GM12872 (cell line): ENCODE measurements at regions not wholly inside any gene's neighbourhood (a gene's known extent, or its start where the extent isn't known, plus 50 kb on each side); places are given as distances from the start of the nearest gene placed in this dataset.

Experiments used
- TF ChIP-seq, protein P1 (sequence below): IDR thresholded peaks from 3 replicates; pipeline ENCODE4 v1.5.1; 2011; ENCODE audit warnings: low read depth, mild to moderate bottlenecking, low read length, moderate library complexity; ENCODE audit not compliant: insufficient read depth

DNA sequence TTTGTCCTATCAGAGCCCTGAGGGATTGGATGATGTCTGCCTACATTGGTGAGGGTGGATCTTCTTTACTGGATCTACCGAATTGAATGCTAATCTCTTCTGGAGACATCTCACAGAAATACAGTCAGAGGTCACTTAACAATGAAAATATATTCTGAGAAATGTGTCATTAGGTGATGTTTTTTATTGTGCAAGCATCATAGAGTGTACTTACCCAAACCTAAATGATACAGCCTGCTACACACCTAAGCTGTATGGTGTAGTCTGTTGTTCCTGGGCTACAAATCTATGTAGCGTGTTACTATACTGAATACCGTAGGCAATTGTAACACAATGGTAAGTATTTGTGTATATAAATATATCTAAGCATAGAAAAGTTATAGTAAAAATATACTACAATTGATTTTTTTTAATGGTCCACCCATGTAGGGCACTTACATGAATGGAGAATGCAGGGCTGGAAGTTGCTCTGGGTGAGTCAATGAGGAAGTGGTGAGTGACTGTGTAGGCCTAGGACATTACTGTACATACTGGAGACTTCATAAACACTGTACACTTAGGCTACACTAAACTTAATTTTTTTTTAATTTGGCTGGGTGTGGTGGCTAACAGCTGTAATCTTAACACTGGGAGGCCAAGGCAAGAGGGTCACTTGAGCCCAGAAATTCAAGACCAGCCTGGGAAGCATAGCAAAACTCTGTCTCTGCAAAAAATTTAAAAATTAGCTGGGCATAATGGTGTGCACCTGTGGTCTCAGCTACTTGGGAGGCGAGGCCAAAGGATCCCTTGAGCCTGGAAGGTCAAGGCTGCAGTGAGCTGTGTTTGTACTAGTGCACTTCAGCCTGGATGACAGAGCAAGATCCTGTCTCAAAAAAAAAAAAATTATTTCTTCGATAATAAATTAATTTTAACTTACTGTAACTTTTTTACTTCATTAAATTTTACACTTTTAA lies 226.3 kb upstream of the UBE2E3 start:
- TF ChIP-seq, protein P1, sequence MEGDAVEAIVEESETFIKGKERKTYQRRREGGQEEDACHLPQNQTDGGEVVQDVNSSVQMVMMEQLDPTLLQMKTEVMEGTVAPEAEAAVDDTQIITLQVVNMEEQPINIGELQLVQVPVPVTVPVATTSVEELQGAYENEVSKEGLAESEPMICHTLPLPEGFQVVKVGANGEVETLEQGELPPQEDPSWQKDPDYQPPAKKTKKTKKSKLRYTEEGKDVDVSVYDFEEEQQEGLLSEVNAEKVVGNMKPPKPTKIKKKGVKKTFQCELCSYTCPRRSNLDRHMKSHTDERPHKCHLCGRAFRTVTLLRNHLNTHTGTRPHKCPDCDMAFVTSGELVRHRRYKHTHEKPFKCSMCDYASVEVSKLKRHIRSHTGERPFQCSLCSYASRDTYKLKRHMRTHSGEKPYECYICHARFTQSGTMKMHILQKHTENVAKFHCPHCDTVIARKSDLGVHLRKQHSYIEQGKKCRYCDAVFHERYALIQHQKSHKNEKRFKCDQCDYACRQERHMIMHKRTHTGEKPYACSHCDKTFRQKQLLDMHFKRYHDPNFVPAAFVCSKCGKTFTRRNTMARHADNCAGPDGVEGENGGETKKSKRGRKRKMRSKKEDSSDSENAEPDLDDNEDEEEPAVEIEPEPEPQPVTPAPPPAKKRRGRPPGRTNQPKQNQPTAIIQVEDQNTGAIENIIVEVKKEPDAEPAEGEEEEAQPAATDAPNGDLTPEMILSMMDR = no peak

DNA sequence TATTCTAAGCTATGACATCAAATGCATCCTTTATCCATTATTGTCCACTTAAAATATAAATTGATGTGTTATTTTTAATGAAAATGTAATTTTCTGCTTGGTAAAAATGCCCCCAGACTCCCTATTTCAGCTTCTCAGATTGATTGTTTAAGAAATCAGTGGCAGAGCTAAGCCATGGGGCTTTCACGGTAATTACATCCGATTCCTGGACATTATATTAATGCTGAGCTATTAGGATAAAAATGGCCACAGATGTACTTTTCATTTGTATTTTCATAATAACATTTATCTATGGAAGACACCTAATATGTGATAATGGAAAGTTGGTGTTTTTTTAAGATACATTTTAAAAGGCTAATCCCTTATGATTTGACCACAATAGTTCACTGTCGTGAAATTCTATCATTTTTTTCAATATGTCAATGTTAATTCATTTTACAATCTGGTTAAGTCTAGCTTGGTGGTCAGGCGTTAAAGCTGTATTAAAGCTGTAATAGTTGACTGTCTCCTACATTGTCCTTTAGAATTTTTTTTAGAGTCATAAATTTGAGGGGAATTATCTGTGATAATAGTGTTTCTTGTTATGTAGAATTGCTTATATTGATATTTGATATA lies 229.0 kb upstream of the UBE2E3 start:
- TF ChIP-seq, protein P1 = no peak

DNA sequence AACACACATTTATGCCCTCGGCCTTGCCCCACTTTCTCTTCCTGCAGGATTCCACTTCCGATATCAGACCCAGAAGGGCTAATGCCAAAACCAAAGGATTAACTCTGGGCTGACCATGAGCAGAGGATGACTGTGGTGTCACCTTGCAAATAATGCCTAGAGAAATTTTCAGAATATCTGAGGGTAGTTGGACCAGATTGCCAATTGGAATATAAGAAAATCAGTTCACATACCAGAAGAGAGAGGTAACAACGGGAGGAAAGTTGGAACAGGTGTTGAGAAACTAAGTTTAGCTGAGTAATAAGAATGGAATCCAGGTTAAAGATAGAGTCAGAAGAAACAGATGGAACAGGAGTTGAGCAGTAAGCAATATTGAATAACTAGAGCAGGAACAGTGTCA lies 232.7 kb upstream of the UBE2E3 start:
- TF ChIP-seq, protein P1 = no peak

DNA sequence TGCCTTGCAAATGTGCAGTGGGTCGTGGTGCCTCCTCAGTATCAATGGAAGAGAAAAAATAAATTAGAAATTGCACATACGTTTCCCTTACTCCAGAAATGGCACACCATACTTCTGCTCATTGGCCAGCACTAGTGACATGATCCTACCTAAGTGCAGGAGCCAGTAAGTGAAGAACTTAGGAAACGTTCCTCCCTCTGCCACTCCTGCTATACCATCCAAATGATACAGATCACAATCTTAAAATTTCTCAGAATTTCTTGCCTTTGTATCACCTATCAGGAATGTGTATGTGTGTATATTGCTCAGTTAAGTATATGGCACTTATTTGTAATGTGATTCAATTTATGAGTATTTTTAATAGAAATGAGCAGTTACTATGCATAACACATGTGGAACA lies 237.0 kb upstream of the UBE2E3 start:
- TF ChIP-seq, protein P1 = no peak

DNA sequence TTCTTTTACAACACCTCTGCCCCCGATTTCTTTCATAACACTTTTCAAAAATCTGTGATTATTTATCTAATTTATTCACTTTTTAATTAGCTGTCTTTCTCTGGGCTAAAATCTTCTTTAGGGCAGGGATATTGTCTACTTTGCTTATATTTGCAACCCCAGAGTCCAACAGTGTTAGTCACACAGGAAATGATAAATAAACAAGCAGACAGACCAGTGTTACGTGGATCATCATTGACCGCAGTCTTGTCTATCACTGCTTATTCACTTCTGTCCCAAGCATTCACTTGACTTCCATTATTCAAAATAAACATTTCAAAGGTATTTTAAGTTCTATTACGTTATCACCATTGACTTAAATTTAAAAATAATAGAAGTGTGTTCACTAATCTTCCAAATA lies 237.6 kb upstream of the UBE2E3 start:
- TF ChIP-seq, protein P1 = no peak

DNA sequence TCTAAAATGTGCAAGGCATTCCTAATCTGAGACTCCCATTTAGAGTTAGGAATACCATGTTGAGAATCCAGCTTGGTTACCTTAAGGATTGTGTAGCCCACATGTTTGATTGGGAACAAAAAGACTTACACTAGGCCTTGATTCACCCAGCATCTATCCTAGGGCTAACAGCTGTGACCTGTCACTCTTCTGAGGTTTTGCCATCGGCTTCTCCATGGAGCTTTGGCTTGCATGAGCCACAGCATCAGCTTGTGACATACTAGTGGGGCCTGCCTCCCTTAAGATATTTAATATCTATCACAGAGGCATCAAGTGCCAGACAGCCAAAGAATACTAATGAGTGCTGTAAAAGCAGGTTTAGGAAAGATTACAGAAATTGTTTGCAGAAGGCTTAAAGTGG lies 241.3 kb upstream of the UBE2E3 start:
- TF ChIP-seq, protein P1 = no peak

DNA sequence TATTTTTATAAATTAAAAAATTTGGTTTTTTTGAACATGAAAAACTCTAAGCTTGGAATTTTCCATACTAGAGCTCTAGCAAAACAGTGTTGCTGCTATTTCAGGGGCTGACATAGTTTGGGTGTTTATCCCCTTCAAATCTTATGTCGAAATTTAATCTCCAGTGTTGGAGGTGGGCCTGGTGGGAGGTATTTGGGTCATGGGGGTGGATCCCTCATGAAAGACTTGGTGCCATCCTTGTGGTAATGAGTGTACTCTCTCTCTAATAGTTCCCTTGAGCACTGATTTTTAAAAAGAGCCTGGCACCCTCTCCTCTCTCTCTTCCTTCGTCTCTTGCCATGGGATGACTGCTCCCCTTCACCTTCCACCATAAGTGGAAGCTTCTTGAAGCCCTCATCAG lies 244.6 kb upstream of the UBE2E3 start:
- TF ChIP-seq, protein P1 = no peak
